ENCODE measurements at regions not wholly inside any gene's neighbourhood (a gene's known extent, or its start where the extent isn't known, plus 50 kb on each side); places are given as distances from the start of the nearest gene placed in this dataset.
"Not testable (repeated sequence)": the region's sequence is repeated elsewhere in the genome, so short reads cannot be mapped to it uniquely, and the experiment has no call there.

GRCh38 chr6:8624665-8625064 is 189.3 kb upstream of the SLC35B3 start:
- no peak for DNase-seq

- DNase-seq: no peak
These were observed 188.1 kb upstream of the SLC35B3 start for GRCh38 chr6:8623441-8623840.

GRCh38 chr6:8619853-8620252 is 184.5 kb upstream of the SLC35B3 start:
- no peak for DNase-seq

- DNase-seq: not testable (repeated sequence)
These were observed 184.1 kb upstream of the SLC35B3 start for GRCh38 chr6:8619408-8619807.

GRCh38 chr6:8608737-8609136 is 173.4 kb upstream of the SLC35B3 start:
- no peak for DNase-seq

GRCh38 chr6:8589941-8590729 is 154.8 kb upstream of the SLC35B3 start:
- no peak for DNase-seq

GRCh38 chr6:8588176-8588575 is 152.8 kb upstream of the SLC35B3 start:
- no peak for DNase-seq

GRCh38 chr6:8583291-8583690 is 147.9 kb upstream of the SLC35B3 start:
- DNase-seq: no peak

- DNase-seq: no peak
These were observed 144.0 kb upstream of the SLC35B3 start for GRCh38 chr6:8579372-8579771.

GRCh38 chr6:8578006-8578405 is 142.7 kb upstream of the SLC35B3 start:
- no peak for DNase-seq

- DNase-seq: no peak
These were observed 139.6 kb upstream of the SLC35B3 start for GRCh38 chr6:8574749-8575468.

GRCh38 chr6:8574311-8574710 is 139.0 kb upstream of the SLC35B3 start:
- no peak for DNase-seq

- no peak for DNase-seq
These were observed 135.0 kb upstream of the SLC35B3 start for GRCh38 chr6:8570256-8570920.

- no peak for DNase-seq
These were observed 126.8 kb upstream of the SLC35B3 start for GRCh38 chr6:8562125-8562524.

GRCh38 chr6:8558953-8559352 is 123.6 kb upstream of the SLC35B3 start:
- DNase-seq: no peak

GRCh38 chr6:8557014-8557748 is 121.8 kb upstream of the SLC35B3 start:
- DNase-seq: no peak

- peak; percentile 28 for DNase-seq
These were observed 121.1 kb upstream of the SLC35B3 start for GRCh38 chr6:8556370-8557013.

- no peak for DNase-seq
These were observed 116.6 kb upstream of the SLC35B3 start for GRCh38 chr6:8551993-8552392.

GRCh38 chr6:8551386-8551785 is 116.0 kb upstream of the SLC35B3 start:
- DNase-seq: no peak

- DNase-seq: no peak
These were observed 113.9 kb upstream of the SLC35B3 start for GRCh38 chr6:8549074-8549790.

GRCh38 chr6:8546496-8546895 is 111.2 kb upstream of the SLC35B3 start:
- DNase-seq: no peak

GRCh38 chr6:8545336-8545735 is 110.0 kb upstream of the SLC35B3 start:
- no peak for DNase-seq
